Stimulated activated CD8-positive, alpha-beta memory T cell treated with anti-CD3 and anti-CD28 coated beads, Interleukin-4, amount 100 ng/mL, for 48 hours (primary cell): ENCODE measurements at regions not wholly inside any gene's neighbourhood (a gene's known extent, or its start where the extent isn't known, plus 50 kb on each side); places are given as distances from the start of the nearest gene placed in this dataset.
"Not testable (repeated sequence)": the region's sequence is repeated elsewhere in the genome, so short reads cannot be mapped to it uniquely, and the experiment has no call there.

Experiments
- DNase-seq: peaks from one replicate; pipeline ENCODE4 v3.0.0-alpha.2; 2020

DNA sequence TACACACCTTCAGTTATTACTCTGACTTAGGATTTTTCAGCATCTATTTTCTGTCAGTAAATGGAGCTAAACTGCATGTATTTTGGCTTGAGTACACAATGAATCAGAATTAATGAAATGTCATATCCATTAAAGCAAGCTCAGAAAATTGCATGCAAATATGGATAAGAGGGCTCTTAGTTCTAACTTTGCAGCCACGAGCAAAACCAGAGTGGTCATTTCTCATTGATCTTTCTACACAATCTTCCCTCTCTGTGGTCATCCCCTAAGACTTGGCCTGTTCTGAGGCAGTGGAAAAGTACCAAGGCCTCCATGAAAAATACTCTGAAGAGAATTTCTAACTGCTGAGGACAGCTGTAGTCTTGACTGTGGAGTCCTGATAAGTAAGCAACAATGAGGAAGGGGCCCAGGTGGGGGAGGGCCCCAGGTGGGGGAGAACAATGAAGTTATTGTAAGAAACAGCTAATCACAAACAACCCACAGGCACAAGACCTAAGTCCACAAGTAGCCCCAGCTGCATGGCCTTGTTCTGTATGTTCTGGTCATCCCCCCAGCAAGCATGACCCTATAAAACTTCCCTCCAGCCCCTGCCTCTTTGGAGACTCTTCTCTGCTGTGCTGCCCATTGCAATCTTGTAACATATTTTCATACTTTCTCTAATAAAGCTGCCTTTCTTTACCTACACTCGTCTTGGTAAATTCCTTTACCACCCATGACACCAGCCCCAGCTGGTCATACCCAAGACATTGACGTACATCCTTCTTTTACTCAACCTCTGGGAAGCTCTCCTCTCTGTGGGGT lies 230.3 kb downstream of the TDRD15 start:
- no peak for DNase-seq

DNA sequence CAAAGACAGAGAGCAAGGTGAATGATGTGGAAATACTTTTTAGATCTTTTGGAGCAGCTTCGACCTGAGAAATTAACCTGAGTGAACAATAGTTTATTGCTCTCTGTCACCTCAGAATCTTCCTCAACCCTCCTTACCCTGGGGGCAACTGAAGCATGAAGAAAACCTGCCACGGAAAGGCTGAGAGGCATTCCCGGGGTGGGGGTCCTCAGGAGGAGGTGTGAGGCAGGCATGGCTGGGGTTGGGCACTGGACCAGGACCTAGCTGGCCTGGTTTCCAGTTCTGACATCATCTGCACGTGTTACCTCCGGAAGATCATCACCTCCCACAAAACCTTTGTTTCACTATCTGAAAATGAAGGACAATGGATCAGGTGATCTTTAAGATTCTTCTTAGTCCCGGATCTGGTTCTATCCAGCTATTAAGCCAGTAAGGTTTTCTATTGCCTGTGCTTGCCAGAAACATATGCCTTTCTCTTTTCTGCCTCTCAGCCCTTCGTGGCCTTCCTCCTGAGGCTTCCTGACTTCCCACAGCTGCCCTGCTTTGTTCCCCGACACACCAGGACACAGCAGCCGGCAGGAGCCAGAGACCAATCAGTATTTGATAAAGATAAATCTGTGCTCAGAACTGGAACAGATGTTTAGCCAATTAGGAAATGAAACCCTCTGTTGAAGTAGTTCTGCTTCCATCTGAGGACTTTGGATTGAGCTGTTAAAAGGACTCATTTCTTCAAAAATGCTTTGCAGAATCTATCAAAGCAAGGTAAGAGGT lies 232.5 kb downstream of the TDRD15 start:
- no peak for DNase-seq

- DNase-seq: no peak
Measured at GRCh38 chr2:21356857-21357255, 233.1 kb downstream of the TDRD15 start.

DNA sequence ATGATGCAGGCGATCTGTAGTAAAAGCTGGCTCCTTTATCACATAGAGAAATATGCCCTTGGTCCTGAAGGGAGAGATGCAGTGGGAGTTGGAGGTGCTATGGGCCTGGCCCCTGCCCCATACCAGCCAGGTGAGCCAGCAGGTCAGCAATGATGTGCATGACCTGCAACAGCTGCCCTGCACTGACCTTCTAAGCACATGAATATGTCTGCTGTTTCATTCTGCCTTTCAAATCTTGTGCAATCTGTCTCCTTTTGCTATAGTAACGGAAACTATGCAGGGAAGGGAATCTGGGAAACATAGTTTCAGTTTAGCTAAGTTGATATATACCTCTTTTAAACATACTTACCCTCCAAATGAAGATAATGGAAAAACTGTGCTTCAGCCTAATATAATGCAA lies 235.2 kb downstream of the TDRD15 start:
- no peak for DNase-seq

DNA sequence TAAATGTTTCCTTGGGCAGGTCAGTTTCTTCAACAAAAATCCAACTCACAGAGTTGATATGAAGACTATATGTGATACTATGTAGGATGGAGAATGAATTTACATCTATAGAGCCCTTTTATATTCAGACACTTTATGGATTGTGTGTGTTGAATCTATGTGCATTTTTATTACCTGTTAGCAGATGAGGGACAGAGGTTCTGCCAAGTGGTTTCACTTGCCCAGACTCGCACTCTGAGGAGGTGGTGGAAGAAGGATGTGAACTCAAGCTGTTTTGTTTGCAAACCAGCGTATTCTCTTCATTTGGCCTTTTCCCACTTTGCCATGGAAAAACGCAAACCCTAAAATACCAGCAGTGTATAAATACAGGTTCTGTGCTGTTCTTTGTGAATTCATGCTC lies 237.6 kb downstream of the TDRD15 start:
- DNase-seq: no peak

GRCh38 chr2:21361957-21362486 lies 238.3 kb downstream of the TDRD15 start:
- no peak for DNase-seq

GRCh38 chr2:21363364-21363763 lies 239.6 kb downstream of the TDRD15 start:
- DNase-seq: no peak

GRCh38 chr2:21367421-21367820 lies 243.7 kb downstream of the TDRD15 start:
- DNase-seq: no peak

DNA sequence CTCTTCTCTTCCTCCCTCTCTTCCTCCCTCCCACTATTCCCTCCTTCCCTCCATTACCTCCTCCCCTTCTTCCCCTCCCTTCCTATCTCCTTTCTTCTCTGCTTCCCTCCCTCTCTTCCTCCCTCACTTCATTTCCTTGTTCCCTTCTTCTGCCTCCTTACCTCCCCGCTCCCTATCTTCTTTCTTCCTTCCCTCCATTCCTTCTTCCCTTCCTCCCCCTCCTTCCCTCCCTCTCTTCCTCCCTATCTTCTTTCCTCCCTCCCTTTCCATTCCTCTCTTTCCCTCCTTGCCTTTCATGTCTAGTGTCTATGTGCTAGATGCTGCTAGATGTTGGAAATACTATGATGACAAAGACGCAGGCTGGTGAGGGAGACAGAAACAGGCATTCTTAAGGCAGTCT lies 246.0 kb downstream of the TDRD15 start:
- no peak for DNase-seq

GRCh38 chr2:21371499-21372003 lies 247.8 kb downstream of the TDRD15 start:
- DNase-seq: no peak

DNA sequence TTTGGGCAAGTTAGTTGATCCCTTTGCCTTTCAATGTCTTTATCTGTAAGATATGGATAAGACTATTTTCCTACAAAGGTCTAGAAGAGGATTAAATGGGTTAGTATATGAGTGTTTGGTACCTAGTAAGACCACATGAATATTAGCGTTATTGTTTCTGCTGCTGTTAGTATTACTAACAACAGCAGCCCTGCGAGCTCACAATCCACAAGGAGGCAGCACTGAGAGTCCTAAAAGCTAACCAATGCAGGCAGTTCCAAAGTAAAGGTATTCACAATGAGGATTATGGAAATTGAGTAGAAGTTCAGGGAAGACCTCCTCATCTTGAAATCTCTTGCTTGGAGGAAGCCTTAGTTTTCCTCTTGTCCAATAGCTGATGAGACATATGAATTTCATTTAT lies 248.9 kb downstream of the TDRD15 start:
- no peak for DNase-seq

GRCh38 chr2:21376864-21377263 lies 253.1 kb downstream of the TDRD15 start:
- no peak for DNase-seq

DNA sequence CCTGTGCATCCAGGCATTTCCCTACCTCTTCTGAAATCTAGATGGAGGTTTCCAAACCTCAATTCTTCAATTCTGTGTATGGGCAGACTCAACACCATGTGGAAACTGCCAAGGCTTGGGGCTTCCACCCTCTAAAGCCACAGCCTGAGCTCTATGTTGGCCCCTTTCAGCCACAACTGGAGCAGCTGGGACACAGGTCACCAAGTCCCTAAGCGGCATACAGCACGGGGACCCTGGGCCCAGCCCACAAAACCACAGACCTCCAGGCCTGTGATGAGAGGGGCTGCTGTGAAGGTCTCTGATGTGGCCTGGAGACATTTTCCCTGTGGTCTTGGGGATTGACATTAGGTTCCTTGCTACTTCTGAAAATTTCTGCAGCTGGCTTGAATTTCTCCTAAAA lies 255.4 kb downstream of the TDRD15 start:
- no peak for DNase-seq

GRCh38 chr2:21379668-21380067 lies 255.9 kb downstream of the TDRD15 start:
- not testable (repeated sequence) for DNase-seq

DNA sequence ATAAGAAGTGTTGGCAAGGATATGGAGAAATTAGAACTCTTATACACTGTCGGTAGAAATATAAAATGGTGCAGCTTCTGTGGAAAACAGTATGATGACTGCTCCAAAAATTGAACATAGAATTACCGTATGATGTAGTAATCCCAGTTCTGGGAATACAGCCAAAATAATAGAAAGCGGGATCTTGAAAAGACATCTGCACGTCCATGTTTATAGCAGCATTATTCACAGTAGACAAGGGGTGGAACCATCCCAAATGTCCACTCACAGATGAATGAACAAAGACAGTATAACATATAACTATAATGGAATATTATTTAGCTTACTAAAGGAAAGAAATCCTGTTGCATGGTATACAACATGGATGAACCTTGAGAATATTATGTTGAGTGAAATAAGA lies 257.7 kb downstream of the TDRD15 start:
- no peak for DNase-seq

GRCh38 chr2:21382701-21383520 lies 259.1 kb downstream of the TDRD15 start:
- no peak for DNase-seq

GRCh38 chr2:21386666-21387065 lies 262.9 kb downstream of the TDRD15 start:
- DNase-seq: no peak

DNA sequence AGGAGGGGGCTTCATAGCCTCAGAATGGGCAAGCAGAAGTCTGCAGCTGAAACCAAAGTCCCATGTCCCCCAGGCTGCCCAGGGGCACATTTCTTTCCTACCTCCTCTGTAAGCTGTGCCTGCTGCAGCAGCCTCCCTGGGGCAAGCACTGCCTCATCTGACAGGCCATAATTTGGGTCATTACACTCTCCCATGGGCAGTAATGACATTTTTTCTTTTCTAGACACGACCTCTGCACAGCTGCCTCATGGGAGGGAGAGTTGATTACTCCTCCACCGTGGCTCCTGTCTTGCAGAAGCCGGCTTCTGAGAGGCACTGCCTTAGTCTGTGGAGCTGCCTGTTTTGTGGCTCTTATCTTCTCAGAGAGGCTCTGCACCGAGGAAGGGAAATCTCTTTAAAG lies 268.9 kb downstream of the TDRD15 start:
- DNase-seq: no peak

- DNase-seq: no peak
Measured at GRCh38 chr2:21393173-21393572, 269.4 kb downstream of the TDRD15 start.

GRCh38 chr2:21395366-21395765 lies 271.6 kb downstream of the TDRD15 start:
- DNase-seq: no peak

DNA sequence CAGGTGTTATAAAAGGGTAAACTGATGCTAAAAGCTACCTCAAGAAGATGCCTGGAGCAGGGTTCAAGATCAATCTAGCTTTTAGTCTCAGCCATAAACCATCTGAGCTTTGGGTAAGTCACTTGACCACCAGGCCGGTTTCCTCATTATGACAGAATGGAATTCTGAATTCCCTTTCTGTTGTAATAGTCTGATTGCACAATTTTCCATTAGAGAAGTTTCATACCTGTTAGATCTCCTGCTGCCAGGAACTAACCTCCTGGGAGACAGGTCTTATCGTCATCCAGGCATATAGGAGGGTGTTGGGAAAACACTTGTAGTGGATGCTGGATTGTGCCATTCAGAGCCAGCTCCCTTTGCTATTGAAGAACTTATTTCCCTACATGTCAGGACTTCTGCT lies 272.5 kb downstream of the TDRD15 start:
- no peak for DNase-seq

GRCh38 chr2:21401022-21401698 lies 277.4 kb downstream of the TDRD15 start:
- DNase-seq: no peak
